GM21390 (cell line): ENCODE measurements at regions not wholly inside any gene's neighbourhood (a gene's known extent, or its start where the extent isn't known, plus 50 kb on each side); places are given as distances from the start of the nearest gene placed in this dataset.
"Not testable (repeated sequence)": the region's sequence is repeated elsewhere in the genome, so short reads cannot be mapped to it uniquely, and the experiment has no call there.

Experiments used
- ATAC-seq: cut with Tn5 transposase; IDR thresholded peaks from one replicate; pipeline ENCODE4 v1.9.1; 2021; ENCODE audit not compliant: unreplicated experiment

DNA sequence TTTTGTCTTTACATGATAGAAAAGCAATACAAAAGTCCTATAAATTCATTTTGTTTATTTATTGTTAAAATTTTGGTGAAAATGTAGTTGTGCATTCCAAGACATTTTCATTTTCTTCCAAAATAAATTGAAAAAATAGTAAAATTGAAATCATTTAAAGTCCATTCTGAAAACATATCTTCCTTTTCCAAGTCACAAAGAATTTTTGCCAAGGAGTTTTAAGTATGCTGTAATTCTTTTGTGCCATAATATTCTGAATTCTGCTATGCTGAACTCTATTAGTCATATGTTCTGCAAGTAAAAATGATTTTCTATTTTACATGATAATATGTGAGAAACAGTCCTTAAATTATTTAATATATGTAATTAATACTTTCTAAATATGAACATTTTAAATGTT is 879.6 kb upstream of the SLC10A2 start:
- no peak for ATAC-seq

DNA sequence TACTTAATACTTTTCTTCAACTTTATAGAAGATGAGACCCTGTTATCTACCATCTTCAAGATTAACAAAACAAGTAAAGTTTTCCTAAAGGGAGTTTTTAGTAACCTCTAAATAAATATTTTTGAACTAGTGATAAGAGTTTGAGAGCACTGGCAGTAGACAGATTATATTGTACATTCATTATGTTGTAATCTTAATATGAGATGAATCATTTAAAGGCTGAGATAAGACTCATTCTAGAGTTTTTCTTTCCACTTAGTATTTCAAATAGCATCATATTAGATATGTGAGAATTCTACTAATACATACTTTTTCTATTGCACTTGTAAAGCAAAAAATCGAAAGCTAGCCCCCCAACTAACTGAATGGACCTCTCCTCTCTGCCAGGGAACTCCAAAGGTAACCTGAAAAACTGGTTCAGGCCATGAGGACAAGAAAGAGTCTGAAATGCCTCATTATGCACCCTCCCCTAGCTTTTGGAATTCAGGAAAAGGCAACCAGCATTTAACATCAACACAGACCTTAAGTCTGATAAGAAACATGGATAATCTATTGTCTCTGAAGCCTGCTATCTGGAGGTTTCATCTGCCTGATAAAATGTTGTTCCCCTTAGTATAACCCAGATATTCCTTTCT is 875.4 kb upstream of the SLC10A2 start:
- no peak for ATAC-seq

DNA sequence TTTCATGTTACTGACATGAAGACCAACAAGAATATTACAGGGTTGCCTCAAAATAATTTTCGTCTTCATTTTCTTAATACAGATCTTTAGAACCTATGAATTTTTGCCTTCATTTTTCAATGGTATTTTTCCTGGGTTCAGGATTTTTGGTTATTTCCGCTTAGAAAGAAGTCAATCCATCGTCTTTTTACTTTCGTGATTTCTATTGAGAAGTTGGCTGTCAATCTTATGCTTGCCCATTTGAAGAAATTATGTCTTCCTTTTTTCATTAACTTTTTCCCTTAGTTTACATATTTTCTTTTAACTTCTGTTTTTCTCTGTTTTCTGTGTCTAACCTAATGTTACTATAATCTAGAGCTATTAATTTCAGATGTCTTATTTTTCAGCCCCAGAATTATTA is 868.9 kb upstream of the SLC10A2 start:
- ATAC-seq = no peak

DNA sequence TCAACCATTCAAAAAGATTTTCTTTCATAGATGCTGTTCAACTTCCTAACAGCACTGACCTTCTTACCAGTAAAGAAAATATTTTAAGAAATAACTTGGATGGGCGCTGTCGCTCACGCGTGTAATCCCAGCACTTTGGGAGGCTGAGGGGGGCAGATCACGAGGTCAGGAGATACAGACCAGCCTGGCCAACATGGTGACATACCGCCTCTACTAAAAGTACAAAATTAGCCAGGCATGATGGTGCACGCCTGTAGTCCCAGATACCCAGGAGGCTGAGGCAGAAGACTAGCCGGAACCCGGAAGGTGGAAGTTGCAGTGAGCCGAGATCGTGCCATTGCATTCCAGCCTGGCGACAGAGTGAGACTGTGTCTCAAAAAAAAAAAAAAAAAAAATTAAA is 865.7 kb upstream of the SLC10A2 start:
- ATAC-seq = no peak

DNA sequence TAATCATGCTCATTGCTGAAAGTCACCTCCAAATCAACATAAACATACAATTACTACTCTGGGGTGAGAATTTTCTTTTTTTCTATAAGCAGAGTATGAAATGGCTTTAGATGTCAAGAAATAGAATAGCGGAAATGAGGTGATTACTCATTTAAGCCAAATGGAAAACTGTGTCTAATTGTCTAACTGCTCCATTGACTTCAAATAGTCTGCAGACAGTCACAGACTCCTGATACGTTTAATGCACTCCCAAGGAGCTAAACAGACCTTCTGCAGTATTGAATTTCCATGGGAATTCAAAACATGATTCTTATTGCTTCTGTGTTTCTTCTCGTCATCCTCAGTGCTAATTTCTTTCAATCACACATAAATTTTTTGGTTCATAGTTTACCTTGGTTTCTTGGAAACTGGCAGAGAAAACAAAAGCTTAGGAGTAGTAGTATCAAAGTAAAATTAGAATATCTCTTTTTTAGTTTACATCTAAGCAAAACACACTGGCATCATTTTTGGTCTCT is 865.2 kb upstream of the SLC10A2 start:
- ATAC-seq = no peak

DNA sequence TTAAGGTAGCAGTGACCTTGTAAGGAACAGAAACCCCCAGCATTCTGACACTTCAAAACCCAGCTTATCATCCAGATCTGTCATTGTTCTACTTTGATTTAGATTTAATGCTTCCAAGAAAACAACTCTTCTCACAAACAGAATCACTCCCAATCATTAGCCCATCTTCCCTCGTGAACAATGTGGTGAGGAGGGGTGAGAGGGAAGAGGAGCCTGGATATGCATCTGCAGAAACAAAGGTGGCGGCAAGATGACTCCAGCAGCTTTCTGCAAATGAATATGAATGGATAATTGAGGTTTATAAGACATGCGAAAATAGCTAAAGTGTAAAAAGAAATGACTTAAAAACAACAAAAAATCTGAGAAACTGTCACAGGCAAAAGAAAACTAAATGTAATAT is 859.9 kb upstream of the SLC10A2 start:
- ATAC-seq = no peak

DNA sequence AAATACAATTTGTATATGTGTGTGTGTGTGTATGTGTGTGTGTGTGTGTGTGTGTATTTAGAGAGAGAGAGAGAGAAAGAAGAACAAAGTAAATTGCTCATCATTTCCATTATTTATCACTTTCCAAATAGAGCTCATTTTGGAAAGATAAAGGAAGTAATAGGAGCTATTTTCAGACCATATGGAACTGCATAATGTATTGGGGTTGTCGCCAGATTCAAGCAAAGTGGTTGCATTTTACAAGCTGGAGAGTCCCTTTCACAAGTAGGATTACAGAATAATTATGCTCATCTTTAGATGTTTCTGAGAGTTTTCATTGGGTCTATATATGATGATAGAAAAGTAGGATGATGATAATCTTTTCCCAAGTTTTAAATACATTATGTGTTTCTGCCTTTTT is 842.7 kb upstream of the SLC10A2 start:
- ATAC-seq = no peak

DNA sequence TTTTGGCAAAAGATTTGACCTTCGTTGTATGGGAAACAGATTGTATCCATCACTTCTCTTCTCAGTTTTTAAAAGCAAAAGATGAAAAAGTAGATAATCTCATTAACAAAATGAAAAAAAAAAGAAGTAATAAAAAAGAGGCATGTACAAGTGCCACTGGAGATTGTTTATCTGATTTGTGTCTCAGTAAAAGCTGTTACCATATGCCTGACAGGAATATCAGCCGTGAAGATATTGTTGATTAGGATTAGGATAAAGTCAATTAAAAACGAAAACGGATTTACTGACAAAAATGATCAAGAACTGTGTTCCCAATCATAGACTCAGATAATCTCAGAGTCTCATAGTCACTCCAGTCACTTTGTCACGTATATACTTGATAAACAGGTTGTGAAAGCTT is 842.1 kb upstream of the SLC10A2 start:
- no peak for ATAC-seq

DNA sequence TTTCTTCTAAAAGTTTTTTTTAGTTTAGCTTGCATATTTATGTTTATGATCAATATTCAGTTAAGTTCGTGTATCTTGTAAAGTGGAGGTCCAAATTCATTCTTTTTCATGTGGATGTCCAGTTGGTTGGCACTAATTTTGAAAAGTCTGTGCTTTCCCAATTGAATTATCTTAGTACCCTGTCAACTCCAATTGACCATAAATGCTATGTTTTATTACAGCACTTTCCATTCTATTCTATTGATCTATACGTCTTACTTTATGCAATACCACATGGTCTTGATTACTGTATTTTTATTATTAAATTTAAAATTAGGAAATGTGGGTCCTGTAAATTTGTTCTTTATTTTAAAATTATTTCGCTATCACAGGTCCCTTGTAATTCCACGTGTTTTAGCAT is 837.6 kb upstream of the SLC10A2 start:
- no peak for ATAC-seq

DNA sequence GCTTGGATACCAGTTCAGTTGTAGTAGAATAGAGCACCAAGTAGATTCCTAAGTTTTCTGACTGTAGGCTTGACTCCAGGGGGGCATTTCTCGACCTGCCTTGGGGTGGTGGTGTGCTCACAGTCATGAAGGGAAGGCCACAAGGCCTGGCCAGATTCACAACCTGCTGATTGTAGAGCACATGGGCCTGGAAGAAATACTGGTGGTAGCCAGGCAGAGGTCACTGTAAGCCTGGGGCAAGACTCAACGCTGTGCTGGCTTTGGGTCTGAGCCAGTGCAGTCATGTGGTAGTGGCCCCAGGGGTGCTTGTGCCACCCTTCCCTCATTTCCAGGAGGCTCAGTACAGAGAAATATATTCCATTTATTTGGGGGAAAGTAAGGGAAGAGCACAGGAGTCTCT is 832.3 kb upstream of the SLC10A2 start:
- no peak for ATAC-seq

DNA sequence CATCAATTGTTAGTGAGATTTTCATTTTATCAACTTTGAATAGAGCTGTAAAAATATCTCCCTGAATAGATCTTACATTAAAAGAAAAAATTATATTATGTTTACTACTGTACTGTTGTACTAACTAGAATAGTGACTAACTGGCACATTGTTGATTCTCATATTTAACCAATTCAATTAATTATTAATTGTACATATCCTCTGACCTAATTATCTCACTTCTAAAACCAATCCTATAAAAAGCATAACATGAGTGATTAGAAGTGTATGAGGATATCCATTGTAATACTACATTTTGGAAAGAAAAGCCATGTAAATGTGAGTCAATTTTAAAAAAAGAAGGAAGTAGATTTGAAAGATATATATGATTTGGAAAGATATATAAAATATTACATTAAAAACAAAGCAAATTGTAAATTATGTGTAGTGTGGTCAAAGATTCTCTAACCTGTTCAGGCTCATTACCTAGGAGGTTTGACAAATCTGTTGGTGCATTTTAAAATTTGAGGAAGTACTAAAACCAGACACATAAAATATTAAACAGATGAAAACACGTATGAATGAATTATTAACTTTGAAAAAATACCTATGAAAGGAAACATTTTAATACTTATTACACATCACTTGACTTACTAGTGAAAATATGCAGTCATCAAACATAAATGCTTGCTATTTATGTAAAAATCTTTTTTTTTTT is 829.8 kb upstream of the SLC10A2 start:
- no peak for ATAC-seq

DNA sequence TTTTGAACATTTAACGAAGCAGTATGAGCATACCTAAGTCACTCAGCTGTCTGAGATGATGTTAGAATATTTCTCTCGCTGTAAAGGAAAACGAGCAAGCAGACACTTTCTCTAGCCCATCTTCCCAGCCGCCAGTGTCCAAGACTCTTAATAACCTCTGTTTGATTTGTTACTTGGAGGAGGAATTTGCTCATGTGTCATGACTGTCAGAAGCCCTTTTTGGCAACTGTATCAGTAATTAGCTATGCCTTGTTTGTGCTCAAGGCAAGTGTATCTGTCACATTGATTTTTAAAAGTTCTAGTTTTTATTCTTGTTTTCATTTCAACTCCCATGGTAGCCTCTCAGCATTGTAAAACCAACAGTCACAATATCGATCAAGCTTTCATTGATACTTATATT is 828.4 kb upstream of the SLC10A2 start:
- ATAC-seq = no peak

DNA sequence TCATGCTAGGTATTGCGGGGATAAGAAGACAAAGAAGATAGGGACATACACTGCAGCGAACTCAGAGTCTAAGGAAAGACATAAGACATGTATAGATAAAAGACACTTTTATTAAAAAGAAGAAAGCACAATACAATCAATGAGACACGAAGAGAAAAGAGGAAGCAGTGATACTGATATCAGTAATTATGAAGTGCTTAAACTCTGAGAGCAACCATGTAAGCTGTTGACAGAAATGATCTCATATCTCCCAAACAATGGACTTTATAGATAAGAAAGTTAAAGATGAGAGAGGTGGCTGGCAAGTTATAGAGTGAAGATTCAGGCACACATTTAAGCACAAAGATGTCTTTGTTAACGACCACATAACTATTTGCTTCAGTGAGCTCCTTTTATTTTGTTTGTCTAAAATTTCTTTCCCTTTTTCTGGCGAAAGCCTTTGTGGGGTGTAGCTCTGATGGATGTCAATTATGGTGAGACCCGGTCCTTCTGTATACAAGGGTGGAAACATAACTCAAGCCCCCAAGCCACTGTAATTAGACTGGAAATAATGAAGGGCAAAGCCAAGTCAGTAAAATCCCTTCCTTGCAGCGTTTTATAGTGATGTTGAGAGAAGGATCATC is 818.0 kb upstream of the SLC10A2 start:
- ATAC-seq = no peak

DNA sequence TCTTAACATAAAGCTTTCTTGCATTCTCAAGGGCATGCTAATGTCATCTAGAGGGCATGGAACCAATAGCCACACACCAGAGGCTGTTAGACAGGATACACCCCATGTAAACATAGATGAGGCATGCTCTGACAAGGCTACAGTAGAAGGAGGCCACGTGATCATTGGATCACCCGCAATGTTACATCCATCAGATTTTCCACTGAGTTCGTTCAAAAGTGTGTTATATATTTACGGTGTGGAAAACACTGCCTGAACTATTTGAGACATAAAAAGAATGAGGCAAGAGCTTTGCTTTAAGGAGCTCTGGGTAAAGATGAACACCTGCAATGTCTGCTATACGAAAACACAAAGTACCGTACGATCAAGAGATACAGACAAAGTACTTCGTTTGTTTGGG is 817.5 kb upstream of the SLC10A2 start:
- no peak for ATAC-seq

DNA sequence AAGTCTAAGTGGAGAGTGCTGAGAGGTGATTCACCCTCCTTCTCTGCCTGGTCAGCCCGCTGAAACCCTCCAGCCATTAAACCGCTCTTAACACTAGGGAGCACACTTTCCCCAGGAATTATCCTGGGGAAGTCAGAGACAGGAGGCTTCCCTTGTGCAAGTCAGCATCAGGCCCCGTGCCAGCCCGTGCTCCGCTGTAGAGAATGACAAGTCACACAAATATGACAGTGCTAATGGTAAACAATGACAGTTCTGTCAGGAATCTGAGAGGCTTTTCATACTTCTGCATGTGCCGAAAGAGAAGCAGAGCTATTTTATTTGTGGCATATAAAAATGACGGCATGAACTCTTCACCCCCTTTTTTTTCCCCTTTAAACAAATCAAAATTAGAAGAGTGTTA is 816.9 kb upstream of the SLC10A2 start:
- no peak for ATAC-seq

DNA sequence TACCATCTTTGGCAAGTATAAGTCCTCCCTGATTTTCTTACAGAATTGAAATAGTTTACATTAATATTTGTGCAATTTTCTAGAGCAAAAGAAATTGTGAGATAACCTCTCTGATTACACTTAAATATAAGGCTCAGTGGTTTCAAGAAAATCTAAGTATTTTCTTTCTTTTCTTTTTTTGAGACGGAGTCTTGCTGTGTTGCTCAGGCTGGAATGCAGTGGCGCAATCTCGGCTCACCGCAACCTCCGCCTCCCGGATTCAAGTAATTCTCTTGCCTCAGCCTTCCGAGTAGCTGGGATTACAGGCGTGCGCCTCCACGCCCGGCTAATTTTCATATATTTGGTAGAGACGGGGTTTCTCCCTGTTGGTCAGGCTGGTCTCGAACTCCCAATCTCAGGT is 813.9 kb upstream of the SLC10A2 start:
- not testable (repeated sequence) for ATAC-seq

DNA sequence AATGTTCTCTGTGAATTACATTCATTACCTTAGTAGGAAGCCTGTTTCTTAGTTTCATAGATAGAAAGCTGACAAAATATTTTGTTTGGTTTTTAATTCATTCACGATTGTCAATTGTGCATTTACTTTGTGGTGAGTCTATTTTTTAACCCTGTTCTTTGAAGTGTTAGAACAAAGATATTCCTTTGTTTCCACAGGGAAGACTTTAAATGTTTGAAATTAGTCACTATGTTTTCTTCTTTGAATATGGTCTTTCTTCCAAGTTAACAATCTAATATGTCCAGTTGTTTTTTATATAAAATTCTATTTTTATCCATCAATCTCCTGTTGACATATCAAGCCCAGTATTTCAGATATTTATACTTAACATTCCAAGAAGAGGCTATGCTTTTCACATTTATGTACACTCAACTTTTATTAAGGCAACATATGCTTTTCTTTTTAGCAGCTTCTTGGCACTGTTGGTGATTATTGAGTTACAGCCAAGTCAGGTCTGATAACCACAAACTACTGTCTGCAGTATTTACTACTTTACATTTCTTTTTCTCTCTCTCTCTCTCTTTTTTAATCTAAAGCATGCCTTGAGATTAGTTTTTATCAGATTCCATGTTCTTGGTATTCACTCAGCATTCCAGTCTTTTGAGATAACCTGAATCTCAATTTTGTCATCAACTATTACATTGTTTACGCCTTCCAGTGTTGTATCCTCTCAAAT is 812.8 kb upstream of the SLC10A2 start:
- no peak for ATAC-seq

DNA sequence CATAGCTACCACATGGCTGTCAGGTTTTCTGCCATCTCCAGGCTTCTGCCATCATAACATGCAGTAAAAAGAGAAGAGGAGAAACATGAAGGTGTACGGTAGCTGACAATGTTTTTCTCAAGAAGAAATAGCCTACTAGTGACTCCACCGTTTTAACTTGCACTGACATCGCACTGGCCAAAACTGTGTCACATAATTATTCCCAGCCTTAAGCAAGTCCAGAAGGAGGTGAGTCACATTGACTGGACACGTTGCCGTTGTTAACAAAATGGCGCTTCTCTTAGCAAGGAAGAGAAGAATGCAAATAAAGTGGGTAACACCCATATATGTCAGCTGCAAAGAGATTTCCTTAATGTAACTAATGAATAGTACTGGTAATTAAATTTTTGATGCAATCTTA is 810.4 kb upstream of the SLC10A2 start:
- no peak for ATAC-seq

DNA sequence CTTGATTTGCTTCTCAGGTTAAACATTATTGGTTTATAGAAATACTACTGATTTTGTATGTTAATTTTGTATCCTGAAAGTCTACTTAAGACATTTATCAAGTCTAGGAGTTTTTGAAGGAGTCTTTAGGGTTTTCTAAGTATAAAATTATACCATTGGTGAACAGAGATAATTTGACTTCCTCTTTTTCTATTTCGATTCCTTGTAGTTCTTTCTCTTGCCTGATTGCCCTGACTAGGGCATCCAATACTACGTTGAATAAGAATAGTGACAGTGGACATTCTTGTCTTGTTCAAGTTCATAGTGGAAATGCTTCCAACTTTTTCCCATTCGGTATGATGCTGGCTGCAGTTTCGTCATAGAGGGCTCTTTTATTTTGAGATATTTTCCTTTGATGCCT is 807.5 kb upstream of the SLC10A2 start:
- ATAC-seq = no peak

DNA sequence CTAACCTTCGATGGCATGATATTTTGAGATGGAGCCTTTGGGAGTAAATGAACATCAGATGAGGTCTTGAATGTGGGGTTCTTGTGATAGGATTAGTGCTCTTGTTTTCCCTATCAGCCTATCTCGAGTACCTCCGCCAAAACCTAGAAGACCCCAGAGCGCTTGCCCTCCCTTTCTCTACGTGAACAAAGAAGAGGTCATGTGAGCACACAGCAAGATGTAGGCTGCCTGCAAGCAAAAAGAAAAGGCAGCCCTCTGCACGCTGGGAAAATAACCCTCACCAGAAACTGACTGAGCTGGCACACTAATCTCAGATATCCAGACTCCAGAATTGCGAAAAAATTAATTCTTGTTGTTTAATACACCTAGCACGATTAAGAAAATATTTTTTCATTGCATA is 799.8 kb upstream of the SLC10A2 start:
- ATAC-seq = no peak

DNA sequence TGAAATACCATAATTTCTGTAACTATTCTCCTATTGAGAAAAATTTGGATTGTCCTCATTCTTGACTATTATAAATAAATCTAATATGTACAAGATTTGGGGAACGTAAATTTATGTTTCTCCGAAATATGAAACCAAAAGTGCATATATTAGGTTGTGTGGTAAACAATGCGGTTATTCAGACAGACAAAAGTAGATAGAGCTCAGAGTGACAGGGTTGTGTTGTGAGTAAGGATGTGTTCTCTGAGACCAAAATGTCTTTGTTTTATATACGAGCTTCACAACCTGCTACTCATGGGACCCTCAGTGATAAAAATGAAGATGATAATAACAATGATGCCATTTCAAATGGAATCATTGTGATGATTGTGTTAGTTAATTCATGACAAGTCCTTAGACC is 796.3 kb upstream of the SLC10A2 start:
- no peak for ATAC-seq

DNA sequence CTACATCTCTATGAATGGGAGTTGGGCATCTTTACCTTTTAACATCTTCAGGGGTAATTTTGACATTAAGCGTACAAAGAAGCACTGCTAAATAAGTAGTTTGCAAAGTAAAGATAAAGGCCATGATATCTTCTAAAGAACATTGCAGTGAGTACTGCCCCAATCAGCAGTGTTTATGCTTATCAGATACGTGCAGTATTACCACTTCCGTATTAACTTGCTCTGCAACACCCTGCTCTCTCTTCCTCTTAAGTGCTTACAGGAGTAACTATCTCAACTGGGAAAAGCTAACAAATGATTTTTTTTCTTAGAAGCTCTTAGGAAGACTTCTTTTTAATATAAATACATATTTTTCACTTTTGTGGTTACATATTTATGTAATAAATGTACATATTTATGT is 793.7 kb upstream of the SLC10A2 start:
- ATAC-seq = no peak
